ENCODE measurements at regions not wholly inside any gene's neighbourhood (a gene's known extent, or its start where the extent isn't known, plus 50 kb on each side); places are given as distances from the start of the nearest gene placed in this dataset.

- TF ChIP-seq EZH2 (IDR thresholded peaks at IDR 0.05) (no peak), FOSL1 (IDR thresholded peaks at IDR 0.05; ENCODE audit: low read depth) (no peak), CTCF (IDR thresholded peaks at IDR 0.05 in 2 of 3, conservative IDR thresholded peaks at IDR 0.05 in 1 of 3; ENCODE audit: borderline replicate concordance in 1 of 3, insufficient read depth in 1 of 3, low read depth in 2 of 3, low read length in 2 of 3) (no peak), RAD21 (IDR thresholded peaks at IDR 0.05; ENCODE audit: low read depth) (no peak), JUND (IDR thresholded peaks at IDR 0.05) (no peak), SP1 (IDR thresholded peaks at IDR 0.05; ENCODE audit: low read depth) (no peak), TCF7L2 (IDR thresholded peaks at IDR 0.05; ENCODE audit: borderline replicate concordance, extremely low read depth, insufficient read depth, insufficient read length) (no peak), POLR2A (IDR thresholded peaks at IDR 0.05; ENCODE audit: borderline replicate concordance, extremely low read depth, insufficient read depth, insufficient read length) (no peak), SRF (IDR thresholded peaks at IDR 0.05; ENCODE audit: low read depth) (no peak), YY1 (IDR thresholded peaks at IDR 0.05; ENCODE audit: extremely low read depth, insufficient replicate concordance, low read depth, low read length) (no peak), ATF3 (IDR thresholded peaks at IDR 0.05) (no peak), POLR2AphosphoS5 (IDR thresholded peaks at IDR 0.05; ENCODE audit: low read depth, low read length) (no peak)
Observed at GRCh38 chr18:55111271-55111670, 152.0 kb upstream of the CCDC68 start.

Data from HCT116 (cell line).